Smooth muscle cell (in vitro differentiated cells): ENCODE measurements at regions not wholly inside any gene's neighbourhood (a gene's known extent, or its start where the extent isn't known, plus 50 kb on each side); places are given as distances from the start of the nearest gene placed in this dataset.
A peak's percentile ranks its signal among the peaks of the same experiment; 100 is the strongest.

Source experiments
- DNase-seq: peaks from one replicate; lab custom pipeline; 2025; ENCODE audit not compliant: unreplicated experiment; lab: John Stamatoyannopoulos, UW
- H2AFZ ChIP-seq: fragments of 200-600 bp; sonication (generic); 2 replicates; pipeline ENCODE4 v1.6.0; 2016; ENCODE audit warnings: antibody characterized with exemption, low read depth, mild to moderate bottlenecking
- H3F3A ChIP-seq: fragments of 200-600 bp; sonication (generic); 2 replicates; pipeline ENCODE4 v1.6.0; 2017; ENCODE audit warnings: antibody characterized with exemption, low read depth
- H3K27ac ChIP-seq: fragments of 200-600 bp; sonication (generic); 2 replicates; pipeline ENCODE4 v1.5.1; 2016; ENCODE audit warnings: low read depth, mild to moderate bottlenecking
- H3K27me3 ChIP-seq: fragments of 200-600 bp; sonication (generic); 2 replicates; pipeline ENCODE4 v1.6.1; 2016; ENCODE audit warnings: low read depth, mild to moderate bottlenecking
- H3K36me3 ChIP-seq: fragments of 200-600 bp; sonication (generic); 2 replicates; pipeline ENCODE4 v1.5.1; 2016; ENCODE audit warnings: low read depth
- H3K4me1 ChIP-seq: fragments of 200-600 bp; sonication (generic); 2 replicates; pipeline ENCODE4 v1.5.1; 2016; ENCODE audit warnings: low read depth
- H3K4me2 ChIP-seq: fragments of 200-600 bp; sonication (generic); 2 replicates; pipeline ENCODE4 v1.6.0; 2016; ENCODE audit warnings: mild to moderate bottlenecking
- H3K4me3 ChIP-seq: fragments of 200-600 bp; sonication (generic); 2 replicates; pipeline ENCODE4 v1.5.1; 2016; ENCODE audit warnings: mild to moderate bottlenecking
- H3K79me2 ChIP-seq: fragments of 200-600 bp; sonication (generic); 2 replicates; pipeline ENCODE4 v1.6.0; 2016; ENCODE audit warnings: low read depth, mild to moderate bottlenecking
- H3K9ac ChIP-seq: fragments of 200-600 bp; sonication (generic); 2 replicates; pipeline ENCODE4 v1.6.0; 2016; ENCODE audit warnings: low read depth
- H3K9me3 ChIP-seq: fragments of 200-600 bp; sonication (generic); replicated peaks from 2 replicates; pipeline ENCODE4 v1.5.1; 2016; ENCODE audit warnings: low read depth
- H4K20me1 ChIP-seq: fragments of 200-600 bp; sonication (generic); 2 replicates; pipeline ENCODE4 v1.6.0; 2016; ENCODE audit warnings: low read depth
- WGBS: methylation state at CpG from one replicate; pipeline ENCODE4 v1.1.7; 2016; ENCODE audit warnings: low lambda C conversion rate; 5-methylcytosine and 5-hydroxymethylcytosine counted together
- TF ChIP-seq, protein P1 (sequence below): fragments of 200-600 bp; sonication (generic); IDR thresholded peaks from 2 replicates; pipeline ENCODE4 v1.5.1; 2017; ENCODE audit warnings: borderline replicate concordance, mild to moderate bottlenecking, antibody characterized with exemption; ENCODE audit not compliant: insufficient read depth, poor library complexity, severe bottlenecking

DNA sequence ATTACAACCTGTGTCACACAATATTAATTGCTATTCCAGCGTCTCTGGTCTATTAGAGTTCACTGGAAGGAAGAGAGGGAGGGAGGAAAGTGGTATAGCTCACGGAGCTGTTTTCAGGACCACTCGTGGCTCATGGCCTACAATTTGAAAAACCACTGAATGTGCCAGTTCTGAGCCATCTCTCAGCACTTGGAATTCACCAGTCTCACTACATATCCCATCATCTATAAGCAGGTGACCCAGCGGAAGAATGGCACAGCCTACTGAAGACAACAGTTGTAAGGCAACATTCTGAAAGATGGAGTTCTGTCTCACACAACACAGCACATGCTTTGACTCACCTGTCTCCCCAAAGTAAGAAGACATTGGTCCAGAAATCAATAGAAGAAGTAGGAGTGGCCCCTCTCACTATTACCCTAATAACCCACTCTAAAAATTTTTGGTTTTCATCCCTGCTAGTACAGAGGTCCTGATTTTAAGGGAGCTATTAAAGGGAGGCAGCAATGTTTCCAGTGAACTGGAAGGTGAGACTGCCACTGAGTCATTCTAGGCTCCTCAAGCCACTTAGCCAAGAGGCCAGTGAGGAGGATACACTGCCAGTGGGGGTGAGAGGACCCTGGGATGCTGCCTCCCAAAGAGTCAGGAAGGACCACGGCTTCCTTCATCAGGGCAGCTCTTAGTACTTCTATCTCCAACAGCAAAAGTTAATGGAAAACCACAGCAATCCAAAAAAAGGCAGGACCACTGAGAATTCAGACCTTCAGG lies 50.0 kb upstream of the DOCK9 start:
- H3K4me1 ChIP-seq: no peaks in the 10 kb centered on the region
- no peaks in the 10 kb centered on the region for H3K36me3 ChIP-seq
- DNase-seq: no peak
- no peaks in the 10 kb centered on the region for H3K79me2 ChIP-seq
- no peaks in the 10 kb centered on the region for H3K27me3 ChIP-seq
- no peak overlapping the region for H3K9ac ChIP-seq
- no peaks in the 10 kb centered on the region for H4K20me1 ChIP-seq
- no peak overlapping the region for H3K4me3 ChIP-seq
- H3K9me3 ChIP-seq: no peaks in the 10 kb centered on the region
- TF ChIP-seq, protein P1, sequence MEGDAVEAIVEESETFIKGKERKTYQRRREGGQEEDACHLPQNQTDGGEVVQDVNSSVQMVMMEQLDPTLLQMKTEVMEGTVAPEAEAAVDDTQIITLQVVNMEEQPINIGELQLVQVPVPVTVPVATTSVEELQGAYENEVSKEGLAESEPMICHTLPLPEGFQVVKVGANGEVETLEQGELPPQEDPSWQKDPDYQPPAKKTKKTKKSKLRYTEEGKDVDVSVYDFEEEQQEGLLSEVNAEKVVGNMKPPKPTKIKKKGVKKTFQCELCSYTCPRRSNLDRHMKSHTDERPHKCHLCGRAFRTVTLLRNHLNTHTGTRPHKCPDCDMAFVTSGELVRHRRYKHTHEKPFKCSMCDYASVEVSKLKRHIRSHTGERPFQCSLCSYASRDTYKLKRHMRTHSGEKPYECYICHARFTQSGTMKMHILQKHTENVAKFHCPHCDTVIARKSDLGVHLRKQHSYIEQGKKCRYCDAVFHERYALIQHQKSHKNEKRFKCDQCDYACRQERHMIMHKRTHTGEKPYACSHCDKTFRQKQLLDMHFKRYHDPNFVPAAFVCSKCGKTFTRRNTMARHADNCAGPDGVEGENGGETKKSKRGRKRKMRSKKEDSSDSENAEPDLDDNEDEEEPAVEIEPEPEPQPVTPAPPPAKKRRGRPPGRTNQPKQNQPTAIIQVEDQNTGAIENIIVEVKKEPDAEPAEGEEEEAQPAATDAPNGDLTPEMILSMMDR: no peak
- 87% methylated on average over 5 of the region's 5 CpGs for WGBS
- H3F3A ChIP-seq: no peaks in the 10 kb centered on the region
- H2AFZ ChIP-seq: no peak overlapping the region
- no peak overlapping the region for H3K4me2 ChIP-seq
- no peak overlapping the region for H3K27ac ChIP-seq

DNA sequence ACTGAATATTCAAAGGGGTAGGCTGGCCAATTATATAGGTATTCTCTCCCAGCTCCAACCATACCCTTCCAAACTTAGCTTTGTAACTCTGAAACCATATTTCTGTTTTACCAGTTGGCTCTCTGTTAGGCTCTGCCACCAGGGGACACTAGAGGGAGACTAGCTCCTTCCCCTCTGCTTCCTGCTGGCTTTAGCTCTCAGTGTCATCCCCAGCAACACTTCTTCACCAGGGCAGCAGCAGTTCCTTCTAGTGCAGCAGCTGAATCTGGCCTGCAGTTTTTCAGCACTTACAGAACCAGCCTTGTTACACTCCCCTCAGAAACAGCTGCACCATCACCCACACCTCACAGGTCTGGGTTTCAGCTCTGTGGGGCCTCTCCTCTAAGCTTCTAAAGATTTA lies 51.0 kb upstream of the DOCK9 start:
- no peak overlapping the region for H3K27ac ChIP-seq
- no peak overlapping the region for H2AFZ ChIP-seq
- no peak overlapping the region for H3K9ac ChIP-seq
- H3K36me3 ChIP-seq: no peaks in the 10 kb centered on the region
- no peaks in the 10 kb centered on the region for H3K27me3 ChIP-seq
- H3K4me1 ChIP-seq: no peaks in the 10 kb centered on the region
- TF ChIP-seq, protein P1: peak; percentile 17
- H3K9me3 ChIP-seq: no peaks in the 10 kb centered on the region
- DNase-seq: no peak
- no peaks in the 10 kb centered on the region for H3K79me2 ChIP-seq
- H4K20me1 ChIP-seq: no peaks in the 10 kb centered on the region
- no peaks in the 10 kb centered on the region for H3F3A ChIP-seq
- H3K4me2 ChIP-seq: no peak overlapping the region
- no peak overlapping the region for H3K4me3 ChIP-seq

DNA sequence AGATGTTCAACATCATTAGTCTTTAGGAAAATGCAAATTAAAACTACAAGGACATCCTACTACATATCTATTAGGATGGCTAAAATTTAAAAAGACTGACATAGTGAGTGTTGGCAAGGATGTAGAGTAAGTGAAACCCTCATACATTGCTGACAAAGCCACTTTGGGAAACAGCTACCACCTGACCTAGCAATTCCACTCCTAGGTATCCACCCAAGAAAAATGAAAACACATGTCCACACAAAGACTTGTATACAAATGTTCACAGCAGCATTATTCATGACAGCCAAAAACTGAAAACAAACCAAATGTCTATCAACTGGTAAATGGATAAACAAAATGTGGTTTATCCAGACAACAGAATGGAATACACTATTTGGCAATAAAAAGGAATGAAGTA lies 51.7 kb upstream of the DOCK9 start:
- Histone ChIP-seq H3K4me1 (no peaks in the 10 kb centered on the region), H3F3A (no peaks in the 10 kb centered on the region), H3K9me3 (no peaks in the 10 kb centered on the region), H2AFZ (no peak overlapping the region), H3K79me2 (no peaks in the 10 kb centered on the region), H4K20me1 (no peaks in the 10 kb centered on the region), H3K27ac (no peak overlapping the region), H3K4me2 (no peak overlapping the region), H3K9ac (no peak overlapping the region), H3K4me3 (no peak overlapping the region), H3K36me3 (no peaks in the 10 kb centered on the region), H3K27me3 (no peaks in the 10 kb centered on the region)
- TF ChIP-seq, protein P1: no peak
- no peak for DNase-seq

DNA sequence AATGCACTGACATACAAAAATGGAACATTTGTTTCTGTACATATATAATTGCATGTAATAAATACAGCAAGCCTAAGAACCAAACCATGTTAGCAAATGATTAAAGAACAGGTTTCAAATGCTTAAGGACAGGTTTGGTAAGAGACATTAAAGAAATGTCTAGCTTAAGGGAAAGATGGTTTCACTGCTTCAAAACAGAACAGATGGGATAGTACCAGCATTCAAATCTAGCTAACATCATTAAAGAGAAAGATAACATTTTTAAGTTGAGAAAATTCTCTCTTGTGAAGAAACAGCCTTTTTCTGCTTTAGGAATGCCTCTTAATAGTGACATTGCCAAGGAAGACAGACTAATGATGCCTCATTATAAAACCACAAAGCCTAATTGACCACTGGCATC lies 52.5 kb upstream of the DOCK9 start:
- TF ChIP-seq, protein P1: no peak
- no peak overlapping the region for H3K27ac ChIP-seq
- H4K20me1 ChIP-seq: no peaks in the 10 kb centered on the region
- H3K27me3 ChIP-seq: no peaks in the 10 kb centered on the region
- no peaks in the 10 kb centered on the region for H3K4me1 ChIP-seq
- no peak for DNase-seq
- no peaks in the 10 kb centered on the region for H3F3A ChIP-seq
- no peaks in the 10 kb centered on the region for H3K79me2 ChIP-seq
- H3K4me3 ChIP-seq: no peak overlapping the region
- no peak overlapping the region for H2AFZ ChIP-seq
- H3K36me3 ChIP-seq: no peaks in the 10 kb centered on the region
- H3K9ac ChIP-seq: no peak overlapping the region
- no peak overlapping the region for H3K4me2 ChIP-seq
- H3K9me3 ChIP-seq: no peaks in the 10 kb centered on the region
